Activated CD4-positive, alpha-beta T cell treated with anti-CD3 and anti-CD28 coated beads for 36 hours (primary cell): ENCODE measurements at regions not wholly inside any gene's neighbourhood (a gene's known extent, or its start where the extent isn't known, plus 50 kb on each side); places are given as distances from the start of the nearest gene placed in this dataset.

Experiments used
- ATAC-seq: fragments of 200-7000 bp; cut with Tn5 transposase; one replicate; pipeline ENCODE4 v1.10.0; 2021; ENCODE audit warnings: mild to moderate bottlenecking, moderate library complexity
- CTCF ChIA-PET: fragments of 350-600 bp; sonication (Branson Sonifier 250); formaldehyde crosslinking; loops from one replicate; lab custom pipeline; 2021; ENCODE audit warnings: antibody characterized with exemption; lab: Charles Lee
- POLR2A ChIA-PET: fragments of 350-600 bp; sonication (Branson Sonifier 250); formaldehyde crosslinking; loops from one replicate; lab custom pipeline; 2021; ENCODE audit warnings: antibody characterized with exemption, inconsistent platforms; lab: Charles Lee
- DNase-seq: peaks from one replicate; pipeline ENCODE4 v3.0.0-alpha.2; 2020
- H3K27ac Mint-ChIP-seq: one replicate; pipeline ENCODE4 v1.8.0; 2021; ENCODE audit warnings: mixed read lengths
- H3K27me3 Mint-ChIP-seq: one replicate; pipeline ENCODE4 v1.8.0; 2021; ENCODE audit warnings: mixed read lengths
- H3K36me3 Mint-ChIP-seq: one replicate; pipeline ENCODE4 v1.8.0; 2021; ENCODE audit warnings: low read depth, mixed read lengths
- H3K4me1 Mint-ChIP-seq: one replicate; pipeline ENCODE4 v1.8.0; 2021; ENCODE audit warnings: mixed read lengths
- H3K4me3 Mint-ChIP-seq: one replicate; pipeline ENCODE4 v1.8.0; 2021; ENCODE audit warnings: mild to moderate bottlenecking, moderate library complexity, mixed read lengths
- H3K9me3 Mint-ChIP-seq: one replicate; pipeline ENCODE4 v1.8.0; 2021; ENCODE audit warnings: low read depth, mixed read lengths
- intact Hi-C, 2 experiments: fragments of 100-400 bp; cut with DNase I in 1 of 2; cut with micrococcal nuclease in 1 of 2; formaldehyde crosslinking; loops; one replicate each; pipeline versions ENCODE4 v1.14.2 to v1.15.1; 2022 to 2024; cut with DNase I, micrococcal nuclease

GRCh38 chr5:128633901-128634300 lies 95.9 kb upstream of the FBN2 start:
- Mint-ChIP-seq H3K4me1 (no peaks in the 10 kb centered on the region), H3K27ac (no peak overlapping the region), H3K36me3 (no peaks in the 10 kb centered on the region), H3K27me3 (no peaks in the 10 kb centered on the region), H3K4me3 (no peak overlapping the region), H3K9me3 (no peaks in the 10 kb centered on the region)
- intact Hi-C loops = no loop called here
- ChIA-PET CTCF (no interaction called here), POLR2A (no interaction called here)
- no peak for ATAC-seq
- DNase-seq = no peak

GRCh38 chr5:128635379-128635778 lies 97.3 kb upstream of the FBN2 start:
- ATAC-seq = no peak

GRCh38 chr5:128636361-128636760 lies 98.3 kb upstream of the FBN2 start:
- no peak for ATAC-seq
- intact Hi-C loops = no loop called here
- Mint-ChIP-seq H3K27me3 (no peaks in the 10 kb centered on the region), H3K4me3 (no peak overlapping the region), H3K9me3 (peaks cover 2% of the 10 kb centered on the region), H3K36me3 (no peaks in the 10 kb centered on the region), H3K4me1 (no peaks in the 10 kb centered on the region), H3K27ac (no peak overlapping the region)
- POLR2A ChIA-PET = no interaction called here
- no peak for DNase-seq
- CTCF ChIA-PET = no interaction called here

More at GRCh38 chr5:128635379-128635778, 97.3 kb upstream of the FBN2 start:
- peaks cover 2% of the 10 kb centered on the region for H3K9me3 Mint-ChIP-seq
- no peaks in the 10 kb centered on the region for H3K27me3 Mint-ChIP-seq
- H3K27ac Mint-ChIP-seq = no peak overlapping the region
- H3K4me3 Mint-ChIP-seq = no peak overlapping the region
- ChIA-PET CTCF (no interaction called here), POLR2A (no interaction called here)
- no peaks in the 10 kb centered on the region for H3K36me3 Mint-ChIP-seq
- no peak for DNase-seq
- H3K4me1 Mint-ChIP-seq = no peaks in the 10 kb centered on the region
- intact Hi-C loops = no loop called here

GRCh38 chr5:128637031-128637430 lies 99.0 kb upstream of the FBN2 start:
- no peak for ATAC-seq
- Mint-ChIP-seq H3K9me3 (peaks cover 2% of the 10 kb centered on the region), H3K27me3 (no peaks in the 10 kb centered on the region), H3K4me3 (no peak overlapping the region), H3K4me1 (no peaks in the 10 kb centered on the region), H3K36me3 (no peaks in the 10 kb centered on the region), H3K27ac (no peak overlapping the region)
- CTCF ChIA-PET = no interaction called here
- DNase-seq = no peak
- intact Hi-C loops = no loop called here
- POLR2A ChIA-PET = no interaction called here

GRCh38 chr5:128641861-128642260 lies 103.8 kb upstream of the FBN2 start:
- Mint-ChIP-seq H3K4me1 (no peaks in the 10 kb centered on the region), H3K9me3 (peaks cover 4% of the 10 kb centered on the region), H3K27me3 (no peaks in the 10 kb centered on the region), H3K4me3 (no peak overlapping the region), H3K36me3 (no peaks in the 10 kb centered on the region), H3K27ac (no peak overlapping the region)
- DNase-seq = no peak
- intact Hi-C loops = no loop called here
- CTCF ChIA-PET = no interaction called here
- POLR2A ChIA-PET = no interaction called here
- ATAC-seq = no peak

- CTCF ChIA-PET = no interaction called here
- POLR2A ChIA-PET = no interaction called here
- no peaks in the 10 kb centered on the region for H3K4me1 Mint-ChIP-seq
These were observed 106.8 kb upstream of the FBN2 start for GRCh38 chr5:128644863-128645262.

GRCh38 chr5:128645581-128645980 lies 107.5 kb upstream of the FBN2 start:
- no peak overlapping the region for H3K4me3 Mint-ChIP-seq
- H3K36me3 Mint-ChIP-seq = no peaks in the 10 kb centered on the region
- intact Hi-C loops = no loop called here

More at GRCh38 chr5:128644863-128645262, 106.8 kb upstream of the FBN2 start:
- intact Hi-C loops = no loop called here
- H3K9me3 Mint-ChIP-seq = peaks cover 4% of the 10 kb centered on the region
- DNase-seq (no peak), ATAC-seq (no peak)
- no peak overlapping the region for H3K27ac Mint-ChIP-seq
- no peaks in the 10 kb centered on the region for H3K36me3 Mint-ChIP-seq
- no peaks in the 10 kb centered on the region for H3K27me3 Mint-ChIP-seq
- H3K4me3 Mint-ChIP-seq = no peak overlapping the region

GRCh38 chr5:128646176-128646575 lies 108.1 kb upstream of the FBN2 start:
- H3K4me3 Mint-ChIP-seq = no peak overlapping the region

More at GRCh38 chr5:128645581-128645980, 107.5 kb upstream of the FBN2 start:
- peaks cover 8% of the 10 kb centered on the region for H3K9me3 Mint-ChIP-seq
- no peaks in the 10 kb centered on the region for H3K4me1 Mint-ChIP-seq
- ChIA-PET CTCF (no interaction called here), POLR2A (no interaction called here)
- ATAC-seq (no peak), DNase-seq (no peak)
- H3K27me3 Mint-ChIP-seq = no peaks in the 10 kb centered on the region
- H3K27ac Mint-ChIP-seq = no peak overlapping the region

GRCh38 chr5:128649192-128649591 lies 111.1 kb upstream of the FBN2 start:
- no peak for DNase-seq

More at GRCh38 chr5:128646176-128646575, 108.1 kb upstream of the FBN2 start:
- CTCF ChIA-PET = no interaction called here
- no peak for DNase-seq
- no peaks in the 10 kb centered on the region for H3K27me3 Mint-ChIP-seq
- ATAC-seq = no peak
- no peak overlapping the region for H3K27ac Mint-ChIP-seq
- H3K9me3 Mint-ChIP-seq = peaks cover 8% of the 10 kb centered on the region
- no peaks in the 10 kb centered on the region for H3K4me1 Mint-ChIP-seq
- POLR2A ChIA-PET = no interaction called here
- intact Hi-C loops = no loop called here
- H3K36me3 Mint-ChIP-seq = no peaks in the 10 kb centered on the region

GRCh38 chr5:128662997-128663396 lies 125.0 kb upstream of the FBN2 start:
- no peak for ATAC-seq
- intact Hi-C loops = no loop called here
- Mint-ChIP-seq H3K4me1 (no peaks in the 10 kb centered on the region), H3K27ac (no peak overlapping the region), H3K4me3 (no peak overlapping the region), H3K27me3 (no peaks in the 10 kb centered on the region), H3K9me3 (no peaks in the 10 kb centered on the region), H3K36me3 (no peaks in the 10 kb centered on the region)
- DNase-seq = no peak
- ChIA-PET POLR2A (no interaction called here), CTCF (no interaction called here)

More at GRCh38 chr5:128649192-128649591, 111.1 kb upstream of the FBN2 start:
- no peak overlapping the region for H3K4me3 Mint-ChIP-seq
- peaks cover 5% of the 10 kb centered on the region for H3K9me3 Mint-ChIP-seq
- intact Hi-C loops = no loop called here
- ChIA-PET CTCF (interaction anchor here (0.6 kb wide), 1 partner anchor 758 kb away, joined by 3 read pairs; no protein-coding TSS in a partner anchor), POLR2A (interaction anchor here (0.6 kb wide), 1 partner anchor 87 kb away, joined by 4 read pairs; no protein-coding TSS in a partner anchor)
- no peak for ATAC-seq
- no peaks in the 10 kb centered on the region for H3K27me3 Mint-ChIP-seq
- no peaks in the 10 kb centered on the region for H3K4me1 Mint-ChIP-seq
- no peaks in the 10 kb centered on the region for H3K36me3 Mint-ChIP-seq
- H3K27ac Mint-ChIP-seq = no peak overlapping the region

- Mint-ChIP-seq H3K27me3 (peaks cover 1% of the 10 kb centered on the region), H3K4me3 (no peak overlapping the region), H3K36me3 (no peaks in the 10 kb centered on the region), H3K9me3 (no peaks in the 10 kb centered on the region), H3K27ac (no peak overlapping the region), H3K4me1 (no peaks in the 10 kb centered on the region)
- no peak for ATAC-seq
- no peak for DNase-seq
- intact Hi-C loops = no loop called here
- CTCF ChIA-PET = no interaction called here
- POLR2A ChIA-PET = no interaction called here
These were observed 127.8 kb upstream of the FBN2 start for GRCh38 chr5:128665747-128666355.

GRCh38 chr5:128667152-128667551 lies 129.1 kb upstream of the FBN2 start:
- intact Hi-C loops = no loop called here
- Mint-ChIP-seq H3K27me3 (peaks cover 3% of the 10 kb centered on the region), H3K27ac (no peak overlapping the region), H3K9me3 (no peaks in the 10 kb centered on the region), H3K36me3 (no peaks in the 10 kb centered on the region), H3K4me3 (no peak overlapping the region), H3K4me1 (no peaks in the 10 kb centered on the region)
- ATAC-seq (no peak), DNase-seq (no peak)
- CTCF ChIA-PET = no interaction called here
- POLR2A ChIA-PET = no interaction called here
